ENCODE measurements at regions not wholly inside any gene's neighbourhood (a gene's known extent, or its start where the extent isn't known, plus 50 kb on each side); places are given as distances from the start of the nearest gene placed in this dataset.
A peak's percentile ranks its signal among the peaks of the same experiment; 100 is the strongest.

DNA sequence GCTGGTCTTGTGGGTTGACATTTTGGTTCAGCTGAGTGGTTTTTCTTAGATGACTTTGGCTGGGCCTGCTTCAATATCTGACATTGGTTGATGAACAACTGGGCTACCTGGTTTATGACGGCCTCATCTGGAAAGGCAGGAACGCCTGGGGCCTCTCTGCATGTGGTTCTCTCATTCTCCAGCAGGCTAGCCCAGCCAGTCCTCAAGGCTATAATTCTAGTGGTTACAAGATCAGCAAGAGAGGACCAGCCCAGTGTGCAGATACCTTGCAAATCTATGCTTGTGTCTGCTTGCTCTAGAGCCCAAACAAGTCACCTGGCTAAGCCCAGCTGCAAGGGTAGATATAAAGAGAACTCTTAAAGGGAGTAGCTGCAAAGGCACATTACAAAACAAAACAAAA lies 214.2 kb upstream of the PUDP start:
- H3K9me3 ChIP-seq (ENCODE audit: control insufficient read depth, low read depth, low read length) = no peaks in the 10 kb centered on the region
- no peak overlapping the region for H4K5ac ChIP-seq (ENCODE audit: insufficient read length, low read depth, low read length)
- no peak overlapping the region for H2BK12ac ChIP-seq (ENCODE audit: insufficient read length, low read depth, low read length)
- H3K36me3 Mint-ChIP-seq (ENCODE audit: insufficient read depth in 1 of 3, low read depth in 3 of 3) = peaks cover 0 to 10% (median 0%) of the 10 kb centered on the region in 3 experiments; a peak in 3 of 7 replicates
- H3K4ac ChIP-seq (ENCODE audit: low read depth, low read length) = no peak overlapping the region
- H3K27me3 ChIP-seq (ENCODE audit: insufficient read depth, low read length) = no peaks in the 10 kb centered on the region
- H2BK120ac ChIP-seq (ENCODE audit: low read depth, low read length, poor library complexity, severe bottlenecking) = no peak overlapping the region
- no peaks in the 10 kb centered on the region for H4K20me1 ChIP-seq (ENCODE audit: control insufficient read depth, insufficient read depth, insufficient read length)
- H3K27me3 Mint-ChIP-seq (ENCODE audit: low read depth) = no peaks in the 10 kb centered on the region
- H2BK20ac ChIP-seq (ENCODE audit: low read depth, low read length, poor library complexity, severe bottlenecking) = no peak overlapping the region
- H3K79me1 ChIP-seq (ENCODE audit: insufficient read depth, low read depth, low read length, poor library complexity, severe bottlenecking) = no peaks in the 10 kb centered on the region
- H3K4me2 ChIP-seq (ENCODE audit: insufficient read depth, insufficient read length, low read length) = no peak overlapping the region
- H2BK5ac ChIP-seq (ENCODE audit: insufficient read length, low read length) = no peak overlapping the region
- no peak for DNase-seq
- H3K18ac ChIP-seq (ENCODE audit: insufficient read length, low read depth, low read length) = no peak overlapping the region
- no peak overlapping the region for H2AK5ac ChIP-seq (ENCODE audit: insufficient read length, low read length)
- H3K14ac ChIP-seq (ENCODE audit: insufficient read depth, low read length) = no peak overlapping the region
- peak overlapping the region in 1 of 3 experiments; percentile 50; a peak in 1 of 7 replicates for H3K27ac Mint-ChIP-seq
- no peaks in the 10 kb centered on the region for H3K4me1 ChIP-seq (ENCODE audit: insufficient read depth, low read length)
- WGBS (ENCODE audit: extremely low coverage, insufficient read length, low lambda C conversion rate) = no CpG with 5 or more reads among the region's 2 CpGs
- H3K27ac ChIP-seq (ENCODE audit: insufficient read length, low read depth, low read length) = no peak overlapping the region
- TF ChIP-seq, protein P1, sequence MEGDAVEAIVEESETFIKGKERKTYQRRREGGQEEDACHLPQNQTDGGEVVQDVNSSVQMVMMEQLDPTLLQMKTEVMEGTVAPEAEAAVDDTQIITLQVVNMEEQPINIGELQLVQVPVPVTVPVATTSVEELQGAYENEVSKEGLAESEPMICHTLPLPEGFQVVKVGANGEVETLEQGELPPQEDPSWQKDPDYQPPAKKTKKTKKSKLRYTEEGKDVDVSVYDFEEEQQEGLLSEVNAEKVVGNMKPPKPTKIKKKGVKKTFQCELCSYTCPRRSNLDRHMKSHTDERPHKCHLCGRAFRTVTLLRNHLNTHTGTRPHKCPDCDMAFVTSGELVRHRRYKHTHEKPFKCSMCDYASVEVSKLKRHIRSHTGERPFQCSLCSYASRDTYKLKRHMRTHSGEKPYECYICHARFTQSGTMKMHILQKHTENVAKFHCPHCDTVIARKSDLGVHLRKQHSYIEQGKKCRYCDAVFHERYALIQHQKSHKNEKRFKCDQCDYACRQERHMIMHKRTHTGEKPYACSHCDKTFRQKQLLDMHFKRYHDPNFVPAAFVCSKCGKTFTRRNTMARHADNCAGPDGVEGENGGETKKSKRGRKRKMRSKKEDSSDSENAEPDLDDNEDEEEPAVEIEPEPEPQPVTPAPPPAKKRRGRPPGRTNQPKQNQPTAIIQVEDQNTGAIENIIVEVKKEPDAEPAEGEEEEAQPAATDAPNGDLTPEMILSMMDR (conservative IDR thresholded peaks at IDR 0.05) = no peak; the same call in 2 of the 3 replicates
- H3K23me2 ChIP-seq (ENCODE audit: insufficient read length, low read depth, low read length, poor library complexity, severe bottlenecking) = no peaks in the 10 kb centered on the region
- peaks cover 8 to 10% of the 10 kb centered on the region in 2 experiments; a peak in 4 of 5 replicates for H3K9me3 Mint-ChIP-seq
- H2AFZ ChIP-seq (ENCODE audit: low read length) = no peak overlapping the region
- no peak overlapping the region for H3T11ph ChIP-seq (ENCODE audit: low read length)
- peaks cover 10 to 13% of the 10 kb centered on the region in 2 experiments; a peak in 3 of 4 replicates for H3K4me1 Mint-ChIP-seq
- no peak overlapping the region for H4K8ac ChIP-seq (replicated peaks; ENCODE audit: insufficient read length, low read depth, low read length)
- no peak overlapping the region for H2BK15ac ChIP-seq (ENCODE audit: low read depth, low read length)
- H3K56ac ChIP-seq (ENCODE audit: insufficient read length, low read depth, low read length) = no peak overlapping the region
- H3K9ac ChIP-seq (ENCODE audit: extremely low read depth, insufficient read length, low read length) = no peak overlapping the region
- no peak overlapping the region for H3K23ac ChIP-seq (ENCODE audit: insufficient read length, low read depth, low read length)
- H3K4me3 Mint-ChIP-seq = no peak overlapping the region
- H4K91ac ChIP-seq (ENCODE audit: insufficient read length, low read depth, low read length) = no peak overlapping the region
- no peaks in the 10 kb centered on the region for H3K79me2 ChIP-seq (ENCODE audit: insufficient read depth, low read length)

Measured in H9 (cell line).